OCI-M2 (cell line): ENCODE measurements at regions not wholly inside any gene's neighbourhood (a gene's known extent, or its start where the extent isn't known, plus 50 kb on each side); places are given as distances from the start of the nearest gene placed in this dataset.
"Not testable (repeated sequence)": the region's sequence is repeated elsewhere in the genome, so short reads cannot be mapped to it uniquely, and the experiment has no call there.

ENCODE experiments used
- DNase-seq: peaks from one replicate; lab custom pipeline; 2025; ENCODE audit not compliant: unreplicated experiment; lab: John Stamatoyannopoulos, UW

- no peak for DNase-seq
Observed at GRCh38 chr13:71304861-71305260, 562.1 kb downstream of the DACH1 start.

- DNase-seq, result no peak
Observed at GRCh38 chr13:71303144-71303543, 563.9 kb downstream of the DACH1 start.

- no peak for DNase-seq
Observed at GRCh38 chr13:71300602-71301001, 566.4 kb downstream of the DACH1 start.

- DNase-seq, result no peak
Observed at GRCh38 chr13:71291842-71292146, 575.2 kb downstream of the DACH1 start.

- peak; percentile 53 for DNase-seq
Observed at GRCh38 chr13:71290963-71291841, 575.8 kb downstream of the DACH1 start.

- not testable (repeated sequence) for DNase-seq
Observed at GRCh38 chr13:71289980-71290379, 577.0 kb downstream of the DACH1 start.

GRCh38 chr13:71285700-71286099, 581.3 kb downstream of the DACH1 start:
- DNase-seq, result no peak

- no peak for DNase-seq
Observed at GRCh38 chr13:71278512-71278911, 588.5 kb downstream of the DACH1 start.

GRCh38 chr13:71274923-71275608, 591.9 kb downstream of the DACH1 start:
- DNase-seq, result no peak

- DNase-seq, result no peak
Observed at GRCh38 chr13:71261256-71261655, 605.7 kb downstream of the DACH1 start.

GRCh38 chr13:71260246-71260645, 606.8 kb downstream of the DACH1 start:
- no peak for DNase-seq

- DNase-seq, result no peak
Observed at GRCh38 chr13:71255633-71256032, 611.4 kb downstream of the DACH1 start.

- DNase-seq, result no peak
Observed at GRCh38 chr13:71254384-71254783, 612.6 kb downstream of the DACH1 start.

- no peak for DNase-seq
Observed at GRCh38 chr13:71252184-71252704, 614.8 kb downstream of the DACH1 start.

- DNase-seq, result no peak
Observed at GRCh38 chr13:71251292-71251951, 615.6 kb downstream of the DACH1 start.

- no peak for DNase-seq
Observed at GRCh38 chr13:71249011-71249410, 618.0 kb downstream of the DACH1 start.

- no peak for DNase-seq
Observed at GRCh38 chr13:71244161-71244560, 622.8 kb downstream of the DACH1 start.

- no peak for DNase-seq
Observed at GRCh38 chr13:71242201-71242600, 624.8 kb downstream of the DACH1 start.

- DNase-seq, result no peak
Observed at GRCh38 chr13:71240911-71241310, 626.1 kb downstream of the DACH1 start.

GRCh38 chr13:71237332-71237731, 629.7 kb downstream of the DACH1 start:
- no peak for DNase-seq

GRCh38 chr13:71219698-71220415, 647.1 kb downstream of the DACH1 start:
- DNase-seq, result no peak
